ENCODE measurements at regions not wholly inside any gene's neighbourhood (a gene's known extent, or its start where the extent isn't known, plus 50 kb on each side); places are given as distances from the start of the nearest gene placed in this dataset.

DNA sequence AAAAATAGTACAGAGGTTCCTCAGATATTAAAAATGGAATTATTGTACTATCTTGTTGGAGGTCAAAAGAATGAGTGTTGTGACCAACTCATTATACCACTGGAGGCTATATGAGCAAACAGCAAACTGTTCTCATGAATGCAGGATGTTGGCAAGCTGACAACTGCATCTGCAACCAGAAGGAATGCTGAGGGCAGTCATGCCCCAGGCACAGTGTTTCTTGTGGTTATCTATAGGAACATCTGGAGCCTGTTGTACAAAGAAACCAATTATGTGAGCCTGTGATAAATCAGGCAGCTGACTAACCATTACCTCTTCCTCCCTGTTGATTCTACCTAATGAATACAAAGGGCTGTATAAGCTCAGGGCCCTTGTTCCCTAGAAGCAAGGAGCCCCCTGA is 2057.1 kb downstream of the TP53TG3F start:
- DNase-seq, result no peak

DNA sequence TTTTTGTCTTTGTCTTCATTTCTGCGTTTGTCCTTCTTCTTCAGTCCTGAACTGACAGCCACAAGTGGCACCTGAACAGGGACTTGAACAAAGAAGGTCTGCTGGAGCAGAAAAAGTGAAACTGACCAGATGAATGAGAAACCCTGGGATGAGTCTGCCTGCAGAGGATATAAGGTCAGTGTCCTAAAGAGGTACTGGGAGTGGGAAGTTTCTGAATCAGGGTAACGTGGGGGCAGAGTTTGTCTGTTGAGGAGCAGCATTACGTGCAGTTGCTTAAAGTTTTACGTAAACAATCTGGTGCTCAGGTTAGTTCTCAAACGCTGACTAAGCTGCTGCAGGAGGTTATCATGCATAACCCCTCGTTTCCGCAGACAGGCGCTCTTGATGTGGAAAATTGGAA is 2057.6 kb downstream of the TP53TG3F start:
- no peak for DNase-seq

DNA sequence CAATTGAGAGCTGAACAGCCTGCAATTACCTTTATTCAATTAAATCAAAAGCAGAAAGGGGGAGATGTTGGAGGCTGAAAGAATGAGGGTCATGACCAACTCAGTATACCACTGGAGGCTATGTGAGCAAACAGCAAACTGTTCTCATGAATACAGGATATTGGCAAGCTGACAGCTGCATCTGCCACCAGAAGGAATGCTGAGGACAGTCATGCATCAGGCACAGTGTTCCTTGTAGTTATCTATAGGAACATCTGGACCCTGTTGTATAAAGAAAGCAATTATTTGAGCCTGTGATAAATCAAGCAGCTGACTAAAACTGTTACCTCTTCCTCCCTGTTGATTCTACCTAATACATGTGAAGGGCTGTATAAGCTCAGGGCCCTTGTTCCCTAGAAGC is 2064.6 kb downstream of the TP53TG3F start:
- DNase-seq, result no peak

DNA sequence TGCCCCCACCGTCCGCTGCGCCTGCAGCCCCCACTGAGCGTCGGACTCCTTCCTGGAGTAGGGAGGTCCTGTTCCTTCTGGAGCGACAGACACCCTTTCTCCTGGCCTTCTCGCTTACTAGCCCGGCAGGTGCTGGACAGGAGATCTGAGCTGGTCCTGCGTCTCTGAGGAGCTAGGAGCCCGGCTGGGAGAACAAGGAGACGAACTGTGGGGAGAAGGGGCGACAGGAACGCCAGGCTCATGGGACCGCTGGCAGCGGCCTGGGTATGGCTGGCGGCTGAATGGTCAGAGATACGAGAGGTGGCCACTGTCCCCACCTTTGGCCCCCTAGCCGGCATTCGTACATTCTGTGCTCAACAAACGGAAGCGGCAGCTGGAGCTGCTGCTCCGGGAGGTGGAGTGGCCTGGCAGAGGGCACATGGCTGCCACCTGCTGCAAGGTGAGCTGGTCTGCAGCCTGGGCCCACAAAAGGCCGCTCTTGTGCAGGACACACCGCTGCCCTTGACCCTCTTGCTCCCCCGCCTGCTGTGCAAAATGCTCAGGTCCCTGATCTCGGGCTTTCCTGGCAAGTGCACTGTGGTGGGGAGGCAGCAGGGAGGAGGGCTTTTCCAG is 2066.7 kb downstream of the TP53TG3F start:
- DNase-seq, result no peak

DNA sequence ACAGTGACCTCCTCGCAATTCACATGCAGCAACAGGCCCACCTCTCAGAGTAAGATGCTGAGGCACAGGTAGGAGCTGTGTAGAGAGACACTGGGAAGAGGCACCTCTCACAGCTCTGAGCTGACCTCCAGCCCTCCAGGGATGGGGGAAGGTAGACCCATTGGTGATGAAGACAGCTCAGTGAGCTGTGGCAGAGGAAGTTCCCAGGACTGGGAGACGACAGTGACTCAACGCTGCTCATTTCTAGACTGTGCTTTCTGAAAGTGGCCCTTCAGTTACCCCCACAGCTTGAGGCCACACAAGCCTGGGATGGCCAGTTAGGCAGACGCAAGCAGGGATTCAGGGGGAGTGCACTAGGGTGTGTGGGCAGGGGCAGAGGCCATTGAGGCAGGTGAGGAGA is 2073.2 kb downstream of the TP53TG3F start:
- no peak for DNase-seq

DNA sequence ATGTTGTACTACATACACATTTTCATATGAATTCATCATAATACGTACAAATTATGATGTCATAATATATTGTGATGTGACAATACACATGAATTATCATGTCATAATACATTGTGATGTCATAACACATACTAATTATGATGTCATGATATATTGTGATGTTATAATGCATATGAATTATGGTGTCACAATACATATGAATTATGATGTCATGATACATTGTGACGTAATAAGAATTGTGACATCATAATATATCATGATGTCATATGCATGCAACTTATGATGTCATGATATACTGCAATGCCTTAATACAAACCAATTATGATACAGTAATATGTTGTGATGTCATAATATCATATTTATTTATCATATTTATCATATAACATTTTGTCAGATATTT is 2074.3 kb downstream of the TP53TG3F start:
- DNase-seq, result no peak

DNA sequence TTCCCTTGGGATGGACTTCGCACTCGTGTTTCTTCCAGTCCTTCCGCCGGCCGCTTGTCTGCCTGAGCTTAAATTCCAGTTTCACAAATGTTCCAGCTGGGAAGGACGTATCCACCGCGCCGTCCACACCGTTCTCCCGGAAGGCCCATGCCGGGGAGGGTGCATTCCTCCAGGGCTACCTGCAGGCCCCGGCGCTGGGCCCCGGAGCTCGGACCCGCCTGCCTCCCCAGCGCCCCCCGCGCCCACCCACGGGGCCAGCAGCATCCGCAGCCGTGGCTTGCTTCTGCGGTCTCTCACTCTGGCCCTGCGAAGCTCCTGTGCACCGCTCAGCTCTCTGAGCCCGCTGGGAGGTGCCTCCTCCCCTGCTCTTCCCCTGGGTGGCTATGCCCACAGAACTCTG is 2084.1 kb downstream of the TP53TG3F start:
- DNase-seq, result no peak

DNA sequence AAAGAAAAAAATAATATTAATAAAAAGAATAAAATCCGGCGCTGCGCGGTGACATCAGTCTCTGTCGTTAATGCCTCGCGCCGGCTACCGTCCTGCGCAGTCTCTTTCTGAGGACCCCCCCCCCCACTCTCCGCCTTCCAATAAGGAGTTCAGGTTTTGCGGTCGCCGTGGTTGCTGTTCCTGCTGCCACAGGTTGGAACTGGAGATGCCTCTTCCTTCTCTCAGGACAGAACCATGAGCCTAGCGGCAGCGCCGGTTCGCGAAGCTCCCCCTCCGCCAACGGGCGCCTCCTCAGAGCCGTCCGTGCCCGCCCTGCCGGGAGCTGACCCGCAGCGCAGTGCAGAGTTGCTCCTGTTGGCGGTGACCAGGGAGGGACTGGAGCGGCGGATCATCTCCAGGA is 2093.4 kb downstream of the TP53TG3F start:
- DNase-seq, result no peak

DNA sequence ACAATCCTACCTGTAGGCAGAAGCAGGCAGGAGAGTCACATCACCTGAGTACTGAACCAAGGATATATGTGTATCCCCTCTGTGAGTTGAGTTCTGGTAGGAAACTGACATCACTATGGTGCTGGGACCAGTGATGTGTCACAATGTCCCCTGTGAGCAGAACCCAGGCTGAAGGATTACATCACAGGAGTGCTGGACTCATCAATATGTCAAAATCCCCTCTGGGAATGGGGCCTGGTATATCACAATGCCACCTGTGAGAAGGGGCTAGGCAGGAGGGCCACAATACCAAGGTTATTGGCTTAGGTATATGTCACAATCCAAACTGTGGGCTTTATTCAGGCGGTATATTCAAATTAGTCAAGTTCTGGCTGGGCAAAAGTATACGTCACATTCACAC is 2098.3 kb downstream of the TP53TG3F start:
- DNase-seq, result no peak

DNA sequence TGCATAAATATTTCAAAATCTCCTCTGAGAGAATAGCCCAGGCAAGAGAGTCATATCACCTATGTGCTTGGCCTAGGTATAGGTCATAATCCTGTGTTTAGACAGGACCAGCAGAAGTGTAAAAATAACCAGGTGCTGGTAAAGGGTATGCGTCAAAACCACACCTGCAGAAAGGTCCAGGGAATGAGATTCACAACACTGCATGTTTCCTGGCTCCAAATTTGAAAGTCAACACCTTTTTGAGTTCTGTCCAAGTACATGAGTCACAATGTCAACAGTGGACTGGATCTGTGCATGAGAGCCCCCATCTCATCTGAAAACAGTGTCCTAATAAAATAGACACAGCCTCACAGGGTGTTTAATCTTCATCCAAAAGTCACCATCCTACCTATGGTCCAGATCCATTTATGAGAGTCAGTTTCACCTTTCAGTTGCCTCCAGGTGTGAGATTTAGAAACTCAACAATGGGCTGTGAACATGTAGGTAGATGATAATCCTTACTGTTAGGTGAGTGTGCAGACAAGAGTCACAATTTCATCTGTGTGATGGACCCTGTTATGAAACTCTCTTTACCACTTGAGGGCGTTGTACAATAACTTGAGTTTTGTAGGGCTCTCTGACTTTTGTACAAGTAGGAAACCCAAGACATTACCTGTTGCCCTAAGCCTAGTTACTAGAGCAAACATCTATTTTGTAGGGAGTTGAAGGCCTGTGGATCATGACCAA is 2100.7 kb downstream of the TP53TG3F start:
- no peak for DNase-seq

DNA sequence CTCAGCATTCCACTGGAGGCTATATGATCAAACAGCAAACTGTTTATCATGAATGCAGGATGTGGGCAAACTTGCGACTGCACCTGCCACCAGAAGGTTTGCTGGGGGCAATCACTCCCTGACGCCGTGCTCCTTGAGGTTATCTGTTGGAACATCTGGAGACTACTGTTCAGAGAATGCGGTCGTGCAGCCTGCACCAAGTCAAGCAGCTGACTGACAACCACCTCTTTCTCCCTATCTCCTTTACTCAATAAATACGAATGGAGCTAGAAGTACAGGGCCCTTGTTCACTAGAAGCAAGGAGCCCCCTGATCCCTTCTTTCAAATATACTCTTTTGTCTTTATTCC is 2101.2 kb downstream of the TP53TG3F start:
- no peak for DNase-seq

DNA sequence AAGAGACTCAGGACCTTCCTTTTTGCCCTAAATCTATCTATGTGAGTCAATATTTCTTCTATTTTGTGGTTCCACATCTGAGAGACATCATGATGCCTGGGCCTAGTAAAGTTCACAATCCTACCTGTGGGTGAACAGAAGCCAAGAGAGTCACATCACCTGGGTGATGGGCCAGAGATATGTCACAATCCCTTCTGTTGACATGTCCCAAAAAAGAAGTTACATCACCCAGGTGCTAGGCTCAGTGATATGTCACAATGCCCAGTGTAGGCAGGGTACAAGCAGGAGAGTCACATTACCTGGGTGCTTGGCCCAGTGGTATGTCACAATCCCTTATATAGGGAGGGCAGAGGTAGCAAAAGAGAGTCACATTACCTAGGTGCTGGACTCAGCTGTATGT is 2101.9 kb downstream of the TP53TG3F start:
- no peak for DNase-seq

DNA sequence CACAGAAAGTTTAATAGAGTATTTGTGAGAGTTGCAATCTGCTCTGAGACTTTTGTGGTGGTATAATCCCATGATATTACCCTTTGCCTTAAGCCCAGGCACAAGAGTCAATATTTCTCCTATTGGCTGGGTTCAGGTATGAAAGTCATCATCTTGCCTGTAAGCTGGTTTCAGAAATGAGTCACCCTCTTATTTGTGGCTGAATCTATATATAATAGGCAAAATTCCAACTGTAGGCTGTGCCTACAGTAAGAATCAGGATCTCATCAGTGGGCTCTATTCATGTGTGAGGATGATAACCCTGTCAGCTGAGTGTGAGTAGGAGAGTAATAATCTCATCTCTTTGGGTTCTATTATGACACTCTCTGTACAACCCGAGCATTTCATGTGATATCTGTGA is 2103.1 kb downstream of the TP53TG3F start:
- no peak for DNase-seq

DNA sequence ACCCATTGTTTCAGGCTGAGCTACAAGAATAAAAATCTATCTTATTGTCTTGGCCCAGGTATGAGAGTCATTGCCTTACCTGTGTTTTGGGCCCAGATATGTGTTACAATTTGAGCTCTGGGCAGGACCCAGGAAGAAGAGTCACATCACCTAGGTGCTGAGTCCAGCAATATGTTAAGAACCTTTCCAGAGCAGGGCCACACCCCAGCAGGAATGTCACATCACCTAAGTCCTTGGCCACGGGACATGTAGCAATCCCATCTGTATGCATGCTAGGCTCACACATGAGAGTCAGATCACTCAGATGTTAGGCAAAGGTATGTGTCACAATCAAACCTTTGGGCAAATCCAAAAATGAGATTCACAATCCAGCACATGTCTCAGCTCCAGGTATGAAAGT is 2103.5 kb downstream of the TP53TG3F start:
- DNase-seq, result no peak

DNA sequence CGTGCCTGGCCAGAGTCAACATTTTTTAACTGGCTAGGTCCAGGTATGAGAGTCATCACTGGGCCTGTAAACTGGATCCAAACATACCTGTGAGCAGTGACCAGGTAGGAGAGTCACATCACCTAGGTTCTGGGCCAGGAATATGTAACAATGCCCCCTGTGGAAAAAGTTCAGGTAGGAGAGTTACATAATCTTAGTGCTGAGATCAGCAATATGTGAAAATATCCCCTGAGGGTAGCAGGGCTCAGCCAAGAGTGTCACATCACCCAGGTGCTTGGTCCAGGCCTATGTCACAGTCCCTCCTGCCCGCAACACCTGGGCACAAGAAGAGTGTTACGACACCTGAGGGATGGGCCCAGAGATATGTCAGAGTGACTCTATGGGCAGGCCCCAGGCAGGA is 2104.7 kb downstream of the TP53TG3F start:
- no peak for DNase-seq

DNA sequence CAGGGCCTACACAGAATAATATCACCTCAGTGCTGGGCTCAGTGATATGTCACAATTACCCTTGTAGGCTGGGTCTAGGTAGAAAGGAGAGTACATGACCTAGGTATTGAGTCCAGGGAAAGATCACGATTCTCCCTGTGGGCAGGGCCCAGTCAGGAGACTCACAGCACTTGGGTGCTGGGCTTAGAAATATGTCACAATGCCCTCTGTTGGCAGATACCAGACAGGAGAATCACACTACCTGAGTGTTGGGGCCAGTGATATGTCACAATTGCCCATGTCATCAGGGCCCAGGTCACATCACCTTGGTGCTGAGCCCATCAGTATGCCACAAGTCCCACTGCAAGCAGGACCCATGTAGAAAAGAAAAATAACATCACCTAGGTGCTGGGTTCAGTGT is 2105.5 kb downstream of the TP53TG3F start:
- no peak for DNase-seq

DNA sequence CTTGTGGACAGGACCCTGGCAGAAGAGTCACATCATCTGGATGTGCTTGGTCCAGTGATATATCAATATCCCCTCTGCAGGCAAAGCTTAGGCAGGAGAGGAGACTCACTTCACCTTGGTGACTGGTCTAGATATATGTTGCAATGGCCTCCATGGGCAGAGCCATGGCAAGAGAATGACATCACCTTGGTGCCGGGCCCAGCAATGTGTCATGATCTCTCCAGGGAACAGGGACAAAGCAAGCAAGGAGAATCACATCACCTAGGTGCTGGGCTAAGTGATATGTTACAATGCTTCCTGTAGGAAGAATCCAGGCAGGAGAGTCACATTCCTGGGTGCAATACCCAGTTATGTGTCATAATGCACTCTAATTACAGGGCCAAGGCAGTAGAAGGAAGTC is 2106.2 kb downstream of the TP53TG3F start:
- DNase-seq, result no peak

DNA sequence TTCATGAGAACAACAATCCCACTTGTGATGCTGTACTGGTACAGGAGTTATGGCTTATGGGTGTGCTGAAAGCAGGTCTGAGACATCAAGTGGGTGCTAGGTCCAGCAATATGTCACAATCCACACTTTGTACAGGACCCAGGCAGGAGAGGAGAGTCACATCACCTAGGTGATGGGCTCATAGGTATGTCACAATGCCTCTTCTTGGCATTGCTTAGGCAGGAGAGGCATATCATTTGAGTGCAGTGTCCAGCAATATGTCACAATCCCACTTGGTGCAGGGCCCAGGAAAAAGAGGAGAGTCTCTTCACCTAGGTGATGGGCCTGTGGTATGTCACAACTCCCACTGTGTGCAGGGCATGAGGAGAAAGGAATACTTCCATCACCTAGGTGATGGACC is 2110.0 kb downstream of the TP53TG3F start:
- DNase-seq, result no peak

DNA sequence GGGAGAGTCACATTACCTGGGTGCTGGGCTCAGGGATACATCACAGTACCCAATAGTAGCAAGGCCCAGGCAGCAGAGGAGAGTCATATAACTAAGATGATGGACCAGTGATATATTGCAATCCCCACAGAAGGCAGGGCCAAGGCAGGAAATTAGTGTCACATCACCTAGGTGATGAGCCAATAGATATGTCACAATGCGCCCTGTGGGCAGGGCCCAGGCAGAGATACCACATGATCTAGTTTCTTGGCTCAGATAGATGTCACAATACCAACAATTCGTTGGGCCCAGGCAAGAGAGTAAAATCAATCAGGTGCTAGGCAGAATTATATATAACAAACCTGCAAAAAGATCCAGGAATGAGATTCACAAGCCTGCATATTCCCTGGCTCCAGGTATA is 2111.5 kb downstream of the TP53TG3F start:
- DNase-seq, result no peak

DNA sequence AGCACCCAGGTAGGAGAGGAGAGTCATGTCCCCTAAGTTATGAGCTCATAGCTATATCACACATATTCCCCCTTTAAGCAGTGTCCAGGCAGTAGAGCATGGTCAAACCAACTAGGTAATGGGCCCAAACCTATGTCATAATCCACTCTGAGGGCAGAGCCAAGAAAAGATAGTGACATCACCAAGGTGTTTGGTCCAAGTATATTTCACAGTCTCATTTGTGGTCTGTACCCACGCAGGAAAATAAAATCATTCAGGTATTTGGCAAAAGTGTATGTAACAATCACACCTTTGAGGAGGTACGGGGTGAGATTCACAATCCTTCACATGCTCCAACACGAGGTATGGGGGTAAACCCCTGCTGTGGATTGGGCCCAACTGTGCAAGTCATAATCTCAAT is 2112.8 kb downstream of the TP53TG3F start:
- no peak for DNase-seq

DNA sequence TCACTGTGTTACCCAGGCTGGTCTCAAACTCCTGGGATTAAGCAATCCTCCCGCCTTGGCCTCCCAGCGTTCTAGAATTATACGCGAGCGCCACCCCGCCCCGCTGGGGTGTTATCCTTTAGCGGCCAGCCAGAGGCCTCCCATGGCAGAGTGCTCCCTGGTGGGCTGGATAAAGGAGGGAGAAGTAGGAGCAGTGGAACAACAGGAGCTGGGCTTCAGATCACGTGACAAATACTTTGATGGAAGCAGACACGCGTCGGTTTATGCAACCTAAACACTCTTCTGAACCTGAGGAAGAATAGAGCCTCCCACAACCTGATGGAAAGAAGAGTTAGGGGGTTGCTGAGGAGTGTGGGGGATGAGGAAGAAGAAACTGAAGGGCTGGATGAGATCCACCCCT is 2114.0 kb downstream of the TP53TG3F start:
- DNase-seq, result no peak

DNA sequence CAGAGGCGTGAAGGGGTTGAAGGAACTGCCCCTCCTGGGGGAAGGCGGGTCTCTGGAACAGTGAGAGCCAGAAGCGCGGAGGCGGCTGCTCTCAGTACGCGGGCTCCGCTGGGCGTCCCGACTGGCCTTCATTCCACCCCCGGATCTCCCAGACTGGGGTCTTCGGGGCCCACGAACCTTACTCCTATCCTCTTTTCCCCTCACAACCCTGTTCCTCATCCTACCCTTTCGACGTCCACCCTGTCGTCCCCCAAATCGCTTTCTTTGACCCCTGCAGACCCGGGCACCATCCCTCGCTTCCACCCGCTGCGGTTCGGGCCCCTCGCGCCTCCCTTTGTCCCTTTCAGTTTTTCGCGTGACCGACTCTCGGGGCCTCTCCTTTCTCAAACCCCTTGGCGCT is 2114.6 kb downstream of the TP53TG3F start:
- DNase-seq, result no peak

DNA sequence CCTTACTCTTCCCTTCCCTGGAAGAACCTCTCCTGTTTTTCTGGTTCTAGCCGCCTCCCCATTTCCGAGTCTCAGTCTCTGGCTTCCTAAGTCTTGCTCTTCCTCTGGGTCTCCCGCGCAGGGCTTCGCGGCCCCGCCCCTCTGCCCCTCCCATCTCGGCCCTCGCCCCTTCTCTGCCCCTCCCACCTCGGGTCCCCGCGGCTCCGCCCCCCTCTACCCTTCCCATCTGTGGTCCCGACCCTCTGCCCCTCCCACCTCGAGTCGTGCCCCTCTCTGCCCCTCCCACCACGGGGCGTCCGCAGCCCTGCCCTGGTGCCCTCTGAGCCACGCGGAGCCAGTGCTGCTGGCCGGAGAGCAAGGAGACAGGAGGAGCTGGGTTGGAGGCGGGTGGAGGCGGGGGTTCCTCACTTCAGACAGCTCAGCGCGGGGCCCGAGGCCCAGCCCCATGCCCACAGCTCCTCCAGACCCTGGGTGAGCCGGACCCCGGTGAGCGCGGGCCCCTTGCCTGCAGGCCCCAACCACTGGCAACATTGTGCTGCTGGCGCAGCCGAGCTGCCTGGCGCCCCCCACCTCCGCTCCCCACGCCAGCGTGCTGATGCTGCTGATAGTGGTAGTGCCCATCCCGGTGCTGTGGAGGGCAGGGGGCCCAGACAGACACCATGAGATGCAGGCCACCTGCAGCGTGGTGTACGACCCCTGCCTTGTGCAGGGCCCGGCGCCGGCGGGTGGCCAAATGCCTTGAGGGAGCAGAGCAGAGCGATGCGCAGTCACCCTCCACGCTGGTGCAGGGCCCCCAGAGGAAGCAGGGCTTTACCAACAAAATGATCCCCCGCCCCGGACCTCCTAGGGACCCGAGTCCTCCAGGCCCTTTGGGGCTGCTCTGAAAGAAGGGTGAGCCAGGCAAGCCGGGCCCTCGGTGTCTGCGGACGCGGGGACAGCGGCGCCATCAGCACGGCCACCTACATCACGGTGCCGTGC is 2115.3 kb downstream of the TP53TG3F start:
- no peak for DNase-seq

DNA sequence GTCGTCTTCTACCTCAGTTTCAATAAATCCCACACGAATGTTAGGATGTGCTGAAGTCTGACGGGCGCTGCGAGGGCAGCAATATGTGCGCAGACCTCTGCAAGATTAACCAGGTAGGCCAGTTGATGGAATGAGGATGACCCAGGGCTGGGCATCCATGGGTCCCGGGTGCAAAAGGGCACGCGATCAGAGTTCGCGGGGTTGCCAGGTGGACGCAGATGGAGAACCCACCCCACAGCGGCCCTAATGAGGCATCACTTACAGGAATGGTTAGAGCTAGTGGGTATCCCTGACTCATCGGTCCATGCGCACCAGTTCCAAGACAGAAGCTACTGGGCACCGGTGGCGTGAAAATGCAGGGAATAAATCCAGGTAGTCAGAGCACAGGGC is 2116.0 kb downstream of the TP53TG3F start:
- no peak for DNase-seq

Data from C1 segment of cervical spinal cord (tissue), 14 donors.